GM23338 (cell line): ENCODE measurements at regions not wholly inside any gene's neighbourhood (a gene's known extent, or its start where the extent isn't known, plus 50 kb on each side); places are given as distances from the start of the nearest gene placed in this dataset.

Experiments used
- ATAC-seq: fragments of 200-7000 bp; cut with Tn5 transposase; 3 replicates; pipeline ENCODE4 v1.9.1; 2020
- DNase-seq: peaks from one replicate; pipeline ENCODE4 v3.0.0-alpha.2; 2015; ENCODE audit warnings: low spot score
- H2AFZ ChIP-seq: fragments of 200-600 bp; sonication (generic); 2 replicates; pipeline ENCODE4 v1.8.0; 2016; ENCODE audit warnings: antibody characterized with exemption, mild to moderate bottlenecking, moderate library complexity
- H3F3A ChIP-seq: fragments of 200-600 bp; sonication (generic); replicated peaks from 2 replicates; pipeline ENCODE4 v1.8.0; 2017; ENCODE audit warnings: antibody characterized with exemption, mixed run types, low read depth
- H3K27ac ChIP-seq: fragments of 200-600 bp; sonication (generic); 2 replicates; pipeline ENCODE4 v1.6.1; 2016; ENCODE audit warnings: low read depth
- H3K27me3 ChIP-seq: fragments of 200-600 bp; sonication (generic); 2 replicates; pipeline ENCODE4 v1.8.0; 2016; ENCODE audit warnings: mild to moderate bottlenecking, mixed run types, moderate library complexity; ENCODE audit not compliant: insufficient read depth
- H3K36me3 ChIP-seq: fragments of 200-600 bp; sonication (generic); 2 replicates; pipeline ENCODE4 v1.8.0; 2016; ENCODE audit warnings: mild to moderate bottlenecking; ENCODE audit not compliant: insufficient read depth
- H3K4me1 ChIP-seq: fragments of 200-600 bp; sonication (generic); 2 replicates; pipeline ENCODE4 v1.8.0; 2016; ENCODE audit warnings: mild to moderate bottlenecking, moderate library complexity; ENCODE audit not compliant: insufficient read depth
- H3K4me2 ChIP-seq: fragments of 200-600 bp; sonication (generic); 2 replicates; pipeline ENCODE4 v1.7.1; 2017; ENCODE audit warnings: mixed run types
- H3K4me3 ChIP-seq: fragments of 200-600 bp; sonication (generic); 2 replicates; pipeline ENCODE4 v1.6.1; 2016; ENCODE audit warnings: mixed run types
- H3K79me2 ChIP-seq: fragments of 200-600 bp; sonication (generic); replicated peaks from 2 replicates; pipeline ENCODE4 v1.8.0; 2017; ENCODE audit warnings: mild to moderate bottlenecking; ENCODE audit not compliant: insufficient read depth
- H3K9me2 ChIP-seq: fragments of 200-600 bp; sonication (generic); 2 replicates; pipeline ENCODE4 v1.8.0; 2017; ENCODE audit not compliant: insufficient read depth
- H4K20me1 ChIP-seq: fragments of 200-600 bp; sonication (generic); replicated peaks from 2 replicates; pipeline ENCODE4 v1.8.0; 2017; ENCODE audit warnings: mild to moderate bottlenecking; ENCODE audit not compliant: insufficient read depth
- H3K27ac Mint-ChIP-seq: 2 replicates; pipeline ENCODE4 v1.8.0; 2020; ENCODE audit warnings: inconsistent platforms, mild to moderate bottlenecking, moderate library complexity, mixed read lengths
- H3K27me3 Mint-ChIP-seq: 3 replicates; pipeline ENCODE4 v1.8.0; 2022; ENCODE audit warnings: low read depth, mild to moderate bottlenecking, moderate library complexity, mixed read lengths, inconsistent platforms; ENCODE audit not compliant: insufficient read depth, poor library complexity
- H3K36me3 Mint-ChIP-seq: 3 replicates; pipeline ENCODE4 v1.8.0; 2021; ENCODE audit warnings: low read depth, mild to moderate bottlenecking, inconsistent platforms, moderate library complexity, mixed read lengths
- H3K4me1 Mint-ChIP-seq: 3 replicates; pipeline ENCODE4 v1.8.0; 2020; ENCODE audit warnings: mild to moderate bottlenecking, inconsistent platforms, mixed read lengths
- H3K4me3 Mint-ChIP-seq: 3 replicates; pipeline ENCODE4 v1.8.0; 2021; ENCODE audit warnings: moderate library complexity, mild to moderate bottlenecking, inconsistent platforms, mixed read lengths
- H3K9me3 Mint-ChIP-seq: 3 replicates; pipeline ENCODE4 v1.8.0; 2020; ENCODE audit warnings: moderate library complexity, mild to moderate bottlenecking, inconsistent platforms, mixed read lengths
- CREB1 ChIP-seq: fragments of 250-450 bp; sonication (Bioruptor Pico); IDR thresholded peaks from 2 replicates; pipeline ENCODE4 v1.5.0; 2020; ENCODE audit warnings: low read depth, mild to moderate bottlenecking, moderate library complexity
- EZH2 ChIP-seq: fragments of 200-600 bp; sonication (generic); IDR thresholded peaks from one replicate; pipeline ENCODE4 v1.8.0; 2017; ENCODE audit warnings: antibody characterized with exemption, mild to moderate bottlenecking, low read depth; ENCODE audit not compliant: unreplicated experiment
- EZH2phosphoT487 ChIP-seq: fragments of 200-600 bp; sonication (generic); IDR thresholded peaks from one replicate; pipeline ENCODE4 v1.8.1; 2018; ENCODE audit warnings: antibody characterized with exemption; ENCODE audit not compliant: unreplicated experiment
- JUNB ChIP-seq: IDR thresholded peaks from one replicate; pipeline ENCODE4 v1.6.1; 2016; ENCODE audit warnings: antibody characterized with exemption; ENCODE audit not compliant: unreplicated experiment
- NANOG ChIP-seq: IDR thresholded peaks from 2 replicates; pipeline ENCODE4 v1.6.1; 2016; ENCODE audit warnings: antibody characterized with exemption, borderline replicate concordance
- POLR2AphosphoS5 ChIP-seq: IDR thresholded peaks from 2 replicates; pipeline ENCODE4 v1.6.1; 2016; ENCODE audit warnings: antibody characterized with exemption, low read depth
- STAT1 ChIP-seq: IDR thresholded peaks from one replicate; pipeline ENCODE4 v1.6.1; 2016; ENCODE audit warnings: antibody characterized with exemption; ENCODE audit not compliant: unreplicated experiment
- ZNF114 ChIP-seq: fragments of 250-450 bp; sonication (Bioruptor Pico); IDR thresholded peaks from 2 replicates; pipeline ENCODE4 v1.5.0; 2020; ENCODE audit warnings: mild to moderate bottlenecking, moderate library complexity
- TF ChIP-seq, protein P1 (sequence below): fragments of 250-450 bp; sonication (Bioruptor Pico); IDR thresholded peaks from 2 replicates; pipeline ENCODE4 v1.5.0; 2020; ENCODE audit warnings: mild to moderate bottlenecking, moderate library complexity
- TF ChIP-seq, protein P2 (sequence below): IDR thresholded peaks from one replicate; pipeline ENCODE4 v1.6.1; 2018; ENCODE audit warnings: antibody characterized with exemption; ENCODE audit not compliant: unreplicated experiment
- TF ChIP-seq, protein P3 (sequence below): IDR thresholded peaks from 2 replicates; pipeline ENCODE4 v1.6.1; 2016; ENCODE audit warnings: antibody characterized with exemption

DNA sequence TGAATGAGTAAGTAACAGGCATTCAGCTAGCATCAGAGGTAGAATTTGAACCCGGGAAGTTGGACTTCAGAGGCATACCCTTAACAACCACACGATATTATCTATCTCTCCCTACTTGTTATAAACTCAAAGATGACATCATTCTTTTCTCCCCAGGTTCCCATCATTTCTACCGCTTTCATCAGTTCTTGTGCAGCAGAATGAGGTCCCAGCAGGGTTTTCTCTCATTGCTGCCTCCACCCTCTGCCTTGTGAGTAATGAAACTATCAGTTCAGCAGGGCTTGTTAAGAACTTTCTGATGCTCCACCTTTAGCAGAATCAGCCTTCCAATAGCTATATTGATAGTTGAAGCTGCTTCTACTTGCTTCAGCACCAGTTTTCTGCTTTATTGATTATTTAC, 487.5 kb upstream of the KCNMB2 start:
- Mint-ChIP-seq H3K27me3 (no peaks in the 10 kb centered on the region), H3K9me3 (no peaks in the 10 kb centered on the region), H3K4me3 (no peak overlapping the region), H3K4me1 (peaks cover 3% of the 10 kb centered on the region), H3K36me3 (no peaks in the 10 kb centered on the region), H3K27ac (no peak overlapping the region)
- no peaks in the 10 kb centered on the region for H3K27me3 ChIP-seq
- 0 out of 2 replicates have a peak, but pooled peaks cover 3% of the 10 kb centered on the region for H3K9me2 ChIP-seq
- no peak overlapping the region for H3K4me3 ChIP-seq
- DNase-seq (no peak), ATAC-seq (no peak)
- H3F3A ChIP-seq: no peaks in the 10 kb centered on the region
- H2AFZ ChIP-seq: no peak overlapping the region
- no peak overlapping the region for H3K27ac ChIP-seq
- no peaks in the 10 kb centered on the region for H3K79me2 ChIP-seq
- H3K36me3 ChIP-seq: no peaks in the 10 kb centered on the region
- H3K4me2 ChIP-seq: no peak overlapping the region
- no peaks in the 10 kb centered on the region for H3K4me1 ChIP-seq
- H4K20me1 ChIP-seq: no peaks in the 10 kb centered on the region
- TF ChIP-seq ZNF114 (CRISPR knock-in tag) (no peak), EZH2 (no peak), NANOG (no peak), STAT1 (no peak), CREB1 (CRISPR knock-in tag) (no peak), POLR2AphosphoS5 (no peak)

DNA sequence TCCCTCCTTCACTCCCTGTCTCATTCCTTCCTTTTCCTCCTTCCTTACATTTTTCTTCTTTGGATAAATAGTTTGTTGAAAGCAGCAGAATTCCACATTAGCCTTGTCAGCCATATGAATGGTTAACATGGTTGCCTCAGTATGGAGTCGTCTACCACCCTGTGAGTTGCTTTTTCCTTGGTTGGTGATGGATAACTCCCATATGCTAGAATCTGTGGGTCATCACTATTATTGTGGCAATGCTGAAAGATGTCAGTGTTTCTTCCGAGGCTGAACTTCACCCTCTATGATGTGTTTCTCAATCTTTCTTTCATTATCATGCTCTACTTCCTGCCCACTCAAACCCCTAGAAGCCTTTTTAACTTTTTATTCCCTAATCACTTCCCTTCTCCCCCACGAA, 481.8 kb upstream of the KCNMB2 start:
- ATAC-seq: no peak; the same call in 2 of the 3 replicates
- H3K79me2 ChIP-seq: no peaks in the 10 kb centered on the region
- no peak overlapping the region for H2AFZ ChIP-seq
- no peak overlapping the region for H3K4me3 ChIP-seq
- DNase-seq: no peak
- H3K9me2 ChIP-seq: no peaks in the 10 kb centered on the region
- Mint-ChIP-seq H3K27me3 (peaks cover 2% of the 10 kb centered on the region), H3K4me3 (no peak overlapping the region), H3K27ac (no peak overlapping the region), H3K36me3 (no peaks in the 10 kb centered on the region), H3K4me1 (peaks cover 13% of the 10 kb centered on the region), H3K9me3 (no peaks in the 10 kb centered on the region)
- H3K27ac ChIP-seq: no peak overlapping the region
- no peaks in the 10 kb centered on the region for H3K4me1 ChIP-seq
- H3K27me3 ChIP-seq: no peaks in the 10 kb centered on the region
- H4K20me1 ChIP-seq: no peaks in the 10 kb centered on the region
- H3K36me3 ChIP-seq: no peaks in the 10 kb centered on the region
- H3F3A ChIP-seq: no peaks in the 10 kb centered on the region
- H3K4me2 ChIP-seq: no peak overlapping the region
- no peak for TF ChIP-seq JUNB
- TF ChIP-seq, protein P1, sequence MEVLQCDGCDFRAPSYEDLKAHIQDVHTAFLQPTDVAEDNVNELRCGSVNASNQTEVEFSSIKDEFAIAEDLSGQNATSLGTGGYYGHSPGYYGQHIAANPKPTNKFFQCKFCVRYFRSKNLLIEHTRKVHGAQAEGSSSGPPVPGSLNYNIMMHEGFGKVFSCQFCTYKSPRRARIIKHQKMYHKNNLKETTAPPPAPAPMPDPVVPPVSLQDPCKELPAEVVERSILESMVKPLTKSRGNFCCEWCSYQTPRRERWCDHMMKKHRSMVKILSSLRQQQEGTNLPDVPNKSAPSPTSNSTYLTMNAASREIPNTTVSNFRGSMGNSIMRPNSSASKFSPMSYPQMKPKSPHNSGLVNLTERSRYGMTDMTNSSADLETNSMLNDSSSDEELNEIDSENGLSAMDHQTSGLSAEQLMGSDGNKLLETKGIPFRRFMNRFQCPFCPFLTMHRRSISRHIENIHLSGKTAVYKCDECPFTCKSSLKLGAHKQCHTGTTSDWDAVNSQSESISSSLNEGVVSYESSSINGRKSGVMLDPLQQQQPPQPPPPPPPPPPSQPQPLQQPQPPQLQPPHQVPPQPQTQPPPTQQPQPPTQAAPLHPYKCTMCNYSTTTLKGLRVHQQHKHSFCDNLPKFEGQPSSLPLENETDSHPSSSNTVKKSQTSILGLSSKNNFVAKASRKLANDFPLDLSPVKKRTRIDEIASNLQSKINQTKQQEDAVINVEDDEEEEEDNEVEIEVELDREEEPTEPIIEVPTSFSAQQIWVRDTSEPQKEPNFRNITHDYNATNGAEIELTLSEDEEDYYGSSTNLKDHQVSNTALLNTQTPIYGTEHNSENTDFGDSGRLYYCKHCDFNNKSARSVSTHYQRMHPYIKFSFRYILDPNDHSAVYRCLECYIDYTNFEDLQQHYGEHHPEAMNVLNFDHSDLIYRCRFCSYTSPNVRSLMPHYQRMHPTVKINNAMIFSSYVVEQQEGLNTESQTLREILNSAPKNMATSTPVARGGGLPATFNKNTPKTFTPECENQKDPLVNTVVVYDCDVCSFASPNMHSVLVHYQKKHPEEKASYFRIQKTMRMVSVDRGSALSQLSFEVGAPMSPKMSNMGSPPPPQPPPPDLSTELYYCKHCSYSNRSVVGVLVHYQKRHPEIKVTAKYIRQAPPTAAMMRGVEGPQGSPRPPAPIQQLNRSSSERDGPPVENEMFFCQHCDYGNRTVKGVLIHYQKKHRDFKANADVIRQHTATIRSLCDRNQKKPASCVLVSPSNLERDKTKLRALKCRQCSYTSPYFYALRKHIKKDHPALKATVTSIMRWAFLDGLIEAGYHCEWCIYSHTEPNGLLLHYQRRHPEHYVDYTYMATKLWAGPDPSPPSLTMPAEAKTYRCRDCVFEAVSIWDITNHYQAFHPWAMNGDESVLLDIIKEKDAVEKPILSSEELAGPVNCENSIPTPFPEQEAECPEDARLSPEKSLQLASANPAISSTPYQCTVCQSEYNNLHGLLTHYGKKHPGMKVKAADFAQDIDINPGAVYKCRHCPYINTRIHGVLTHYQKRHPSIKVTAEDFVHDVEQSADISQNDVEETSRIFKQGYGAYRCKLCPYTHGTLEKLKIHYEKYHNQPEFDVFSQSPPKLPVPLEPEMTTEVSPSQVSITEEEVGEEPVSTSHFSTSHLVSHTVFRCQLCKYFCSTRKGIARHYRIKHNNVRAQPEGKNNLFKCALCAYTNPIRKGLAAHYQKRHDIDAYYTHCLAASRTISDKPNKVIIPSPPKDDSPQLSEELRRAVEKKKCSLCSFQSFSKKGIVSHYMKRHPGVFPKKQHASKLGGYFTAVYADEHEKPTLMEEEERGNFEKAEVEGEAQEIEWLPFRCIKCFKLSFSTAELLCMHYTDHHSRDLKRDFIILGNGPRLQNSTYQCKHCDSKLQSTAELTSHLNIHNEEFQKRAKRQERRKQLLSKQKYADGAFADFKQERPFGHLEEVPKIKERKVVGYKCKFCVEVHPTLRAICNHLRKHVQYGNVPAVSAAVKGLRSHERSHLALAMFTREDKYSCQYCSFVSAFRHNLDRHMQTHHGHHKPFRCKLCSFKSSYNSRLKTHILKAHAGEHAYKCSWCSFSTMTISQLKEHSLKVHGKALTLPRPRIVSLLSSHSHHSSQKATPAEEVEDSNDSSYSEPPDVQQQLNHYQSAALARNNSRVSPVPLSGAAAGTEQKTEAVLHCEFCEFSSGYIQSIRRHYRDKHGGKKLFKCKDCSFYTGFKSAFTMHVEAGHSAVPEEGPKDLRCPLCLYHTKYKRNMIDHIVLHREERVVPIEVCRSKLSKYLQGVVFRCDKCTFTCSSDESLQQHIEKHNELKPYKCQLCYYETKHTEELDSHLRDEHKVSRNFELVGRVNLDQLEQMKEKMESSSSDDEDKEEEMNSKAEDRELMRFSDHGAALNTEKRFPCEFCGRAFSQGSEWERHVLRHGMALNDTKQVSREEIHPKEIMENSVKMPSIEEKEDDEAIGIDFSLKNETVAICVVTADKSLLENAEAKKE: no peak
- no peak for TF ChIP-seq CREB1 (CRISPR knock-in tag)
- no peak for TF ChIP-seq NANOG
- TF ChIP-seq ZNF114 (CRISPR knock-in tag): no peak
- TF ChIP-seq, protein P2, sequence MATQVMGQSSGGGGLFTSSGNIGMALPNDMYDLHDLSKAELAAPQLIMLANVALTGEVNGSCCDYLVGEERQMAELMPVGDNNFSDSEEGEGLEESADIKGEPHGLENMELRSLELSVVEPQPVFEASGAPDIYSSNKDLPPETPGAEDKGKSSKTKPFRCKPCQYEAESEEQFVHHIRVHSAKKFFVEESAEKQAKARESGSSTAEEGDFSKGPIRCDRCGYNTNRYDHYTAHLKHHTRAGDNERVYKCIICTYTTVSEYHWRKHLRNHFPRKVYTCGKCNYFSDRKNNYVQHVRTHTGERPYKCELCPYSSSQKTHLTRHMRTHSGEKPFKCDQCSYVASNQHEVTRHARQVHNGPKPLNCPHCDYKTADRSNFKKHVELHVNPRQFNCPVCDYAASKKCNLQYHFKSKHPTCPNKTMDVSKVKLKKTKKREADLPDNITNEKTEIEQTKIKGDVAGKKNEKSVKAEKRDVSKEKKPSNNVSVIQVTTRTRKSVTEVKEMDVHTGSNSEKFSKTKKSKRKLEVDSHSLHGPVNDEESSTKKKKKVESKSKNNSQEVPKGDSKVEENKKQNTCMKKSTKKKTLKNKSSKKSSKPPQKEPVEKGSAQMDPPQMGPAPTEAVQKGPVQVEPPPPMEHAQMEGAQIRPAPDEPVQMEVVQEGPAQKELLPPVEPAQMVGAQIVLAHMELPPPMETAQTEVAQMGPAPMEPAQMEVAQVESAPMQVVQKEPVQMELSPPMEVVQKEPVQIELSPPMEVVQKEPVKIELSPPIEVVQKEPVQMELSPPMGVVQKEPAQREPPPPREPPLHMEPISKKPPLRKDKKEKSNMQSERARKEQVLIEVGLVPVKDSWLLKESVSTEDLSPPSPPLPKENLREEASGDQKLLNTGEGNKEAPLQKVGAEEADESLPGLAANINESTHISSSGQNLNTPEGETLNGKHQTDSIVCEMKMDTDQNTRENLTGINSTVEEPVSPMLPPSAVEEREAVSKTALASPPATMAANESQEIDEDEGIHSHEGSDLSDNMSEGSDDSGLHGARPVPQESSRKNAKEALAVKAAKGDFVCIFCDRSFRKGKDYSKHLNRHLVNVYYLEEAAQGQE: no peak
- TF ChIP-seq, protein P3, sequence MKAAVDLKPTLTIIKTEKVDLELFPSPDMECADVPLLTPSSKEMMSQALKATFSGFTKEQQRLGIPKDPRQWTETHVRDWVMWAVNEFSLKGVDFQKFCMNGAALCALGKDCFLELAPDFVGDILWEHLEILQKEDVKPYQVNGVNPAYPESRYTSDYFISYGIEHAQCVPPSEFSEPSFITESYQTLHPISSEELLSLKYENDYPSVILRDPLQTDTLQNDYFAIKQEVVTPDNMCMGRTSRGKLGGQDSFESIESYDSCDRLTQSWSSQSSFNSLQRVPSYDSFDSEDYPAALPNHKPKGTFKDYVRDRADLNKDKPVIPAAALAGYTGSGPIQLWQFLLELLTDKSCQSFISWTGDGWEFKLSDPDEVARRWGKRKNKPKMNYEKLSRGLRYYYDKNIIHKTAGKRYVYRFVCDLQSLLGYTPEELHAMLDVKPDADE: no peak
- no peak for TF ChIP-seq EZH2phosphoT487
- no peak for TF ChIP-seq EZH2
- no peak for TF ChIP-seq POLR2AphosphoS5
